ENCODE measurements at regions not wholly inside any gene's neighbourhood (a gene's known extent, or its start where the extent isn't known, plus 50 kb on each side); places are given as distances from the start of the nearest gene placed in this dataset.
A peak's percentile ranks its signal among the peaks of the same experiment; 100 is the strongest.
"Not testable (repeated sequence)": the region's sequence is repeated elsewhere in the genome, so short reads cannot be mapped to it uniquely, and the experiment has no call there.

DNA sequence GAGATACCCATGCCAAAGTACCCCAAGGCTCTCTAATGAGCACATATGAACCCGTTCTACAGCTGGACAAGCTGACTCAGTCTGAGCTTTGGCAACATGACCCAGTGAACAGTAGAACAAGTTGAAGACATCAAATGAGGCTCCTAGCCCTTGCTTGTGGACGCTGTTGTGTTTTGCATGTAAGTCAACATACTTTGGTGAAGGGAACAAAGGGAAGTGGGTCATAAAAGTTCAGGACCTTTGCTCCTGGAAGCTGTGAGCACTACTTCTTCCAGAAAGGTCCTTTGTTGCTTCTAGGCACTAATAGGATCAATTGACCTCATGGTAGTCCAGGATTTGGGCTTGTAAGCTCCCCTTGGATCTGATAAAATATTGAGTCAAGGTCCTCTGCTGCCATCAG, 613.5 kb upstream of the TBX3 start:
- DNase-seq: no peak

DNA sequence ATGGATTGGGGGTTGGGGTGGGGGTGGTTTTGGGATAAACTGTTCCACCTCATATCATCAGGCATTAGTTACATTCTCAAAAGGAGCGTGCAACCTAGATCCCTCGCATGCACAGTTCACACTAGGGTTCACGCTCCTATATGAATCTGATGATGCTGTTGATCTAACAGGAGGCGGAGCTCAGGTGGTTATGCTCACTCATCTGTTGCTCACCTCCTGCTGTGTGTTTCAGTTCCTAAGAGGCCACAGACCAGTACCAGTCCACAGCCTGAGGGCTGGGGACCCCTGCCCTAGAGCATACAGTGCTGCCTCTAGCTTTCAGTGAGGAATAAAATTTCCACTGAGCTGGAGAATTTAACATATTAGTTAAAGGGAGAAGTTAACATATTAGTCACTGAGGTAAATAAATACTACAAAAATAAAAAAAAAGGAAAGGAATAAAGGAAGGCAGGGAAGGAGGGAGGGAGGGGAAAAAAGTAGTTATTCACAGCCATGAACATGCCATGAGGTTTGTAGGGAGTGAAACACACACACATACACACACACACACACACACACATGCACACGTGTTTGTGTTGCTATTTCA, 612.7 kb upstream of the TBX3 start:
- no peak for DNase-seq

DNA sequence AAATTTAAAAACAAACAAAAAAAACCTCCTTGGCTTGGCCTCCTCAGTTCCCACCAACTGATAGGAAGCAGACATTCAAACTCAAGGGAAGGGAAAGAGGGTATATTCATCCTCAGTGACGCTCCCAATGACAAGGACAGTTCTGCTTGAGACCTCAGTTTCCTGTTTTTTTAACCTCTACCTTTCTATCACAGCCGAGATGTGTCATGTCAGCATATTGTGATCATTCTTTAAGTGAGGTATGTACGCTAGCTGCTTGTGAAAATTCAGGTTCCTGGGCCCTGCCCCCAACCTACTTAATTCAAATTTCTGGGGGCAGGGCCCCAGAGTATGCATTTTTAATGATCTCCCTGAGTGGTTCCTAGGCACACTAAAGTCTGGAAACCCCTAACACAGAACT, 611.9 kb upstream of the TBX3 start:
- no peak for DNase-seq

DNA sequence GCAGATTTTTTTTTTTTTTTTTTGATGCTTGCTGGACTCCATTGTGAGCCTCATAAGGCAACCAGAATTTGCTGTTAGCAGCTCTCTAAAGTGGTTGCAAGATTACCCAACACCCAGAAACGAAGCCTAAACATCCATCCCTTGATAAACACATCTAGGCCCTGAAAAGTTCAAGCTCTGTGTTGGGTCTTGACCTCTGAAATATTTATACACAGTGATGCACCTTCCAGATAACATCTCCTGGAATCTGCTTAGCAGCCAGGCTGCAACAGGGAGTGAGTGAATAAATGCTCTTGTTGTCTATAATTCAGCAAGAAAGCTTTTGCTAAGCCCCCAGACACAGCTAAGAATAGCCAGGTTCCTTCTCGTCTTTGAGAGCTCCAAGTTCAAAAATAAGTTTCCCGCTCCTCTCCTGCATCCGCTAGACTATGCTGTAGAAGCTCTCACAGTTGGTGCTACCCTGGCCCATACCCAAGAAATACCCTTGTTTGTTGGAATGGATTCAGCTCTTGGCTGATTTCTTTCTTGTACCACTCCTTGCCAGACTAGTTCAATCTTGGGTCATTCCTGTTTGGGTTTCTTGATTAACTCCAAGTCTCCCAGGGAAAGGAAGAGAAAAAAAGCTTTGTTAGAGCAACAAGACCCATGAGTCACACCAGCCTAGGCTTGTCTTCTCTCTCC, 610.6 kb upstream of the TBX3 start:
- DNase-seq: no peak

DNA sequence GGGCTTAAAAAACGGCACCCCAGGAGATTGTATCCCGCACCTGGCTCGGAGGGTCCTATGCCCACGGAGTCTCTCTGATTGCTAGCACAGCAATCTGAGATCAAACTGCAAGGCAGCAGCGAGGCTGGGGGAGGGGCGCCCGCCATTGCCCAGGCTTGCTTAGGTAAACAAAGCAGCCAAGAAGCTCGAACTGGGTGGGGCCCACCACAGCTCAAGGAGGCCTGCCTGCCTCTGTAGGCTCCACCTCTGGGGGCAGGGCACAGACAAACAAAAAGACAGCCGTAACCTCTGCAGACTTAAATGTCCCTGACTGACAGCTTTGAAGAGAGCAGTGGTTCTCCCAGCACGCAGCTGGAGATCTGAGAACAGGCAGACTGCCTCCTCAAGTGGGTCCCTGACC, 601.5 kb upstream of the TBX3 start:
- not testable (repeated sequence) for DNase-seq

DNA sequence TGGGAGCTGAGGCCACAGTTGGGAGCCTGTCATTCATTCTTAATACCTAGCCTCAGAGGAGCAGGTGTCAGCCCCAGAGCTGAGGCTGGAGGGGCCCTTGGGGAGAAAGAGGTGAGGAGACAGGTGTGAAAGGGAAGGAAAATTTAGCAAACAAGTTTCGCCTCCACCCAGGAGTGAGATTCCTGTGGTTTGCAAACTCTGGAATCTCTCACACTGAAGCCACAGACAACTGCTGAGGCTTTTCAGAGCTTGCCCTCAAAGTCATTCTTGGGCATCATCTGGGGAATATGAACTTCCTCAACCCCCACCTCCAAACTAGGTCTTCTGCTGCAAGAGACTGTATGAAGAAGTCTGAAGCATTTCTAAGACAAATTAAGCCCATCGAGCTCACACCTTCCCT, 589.5 kb upstream of the TBX3 start:
- DNase-seq: no peak

DNA sequence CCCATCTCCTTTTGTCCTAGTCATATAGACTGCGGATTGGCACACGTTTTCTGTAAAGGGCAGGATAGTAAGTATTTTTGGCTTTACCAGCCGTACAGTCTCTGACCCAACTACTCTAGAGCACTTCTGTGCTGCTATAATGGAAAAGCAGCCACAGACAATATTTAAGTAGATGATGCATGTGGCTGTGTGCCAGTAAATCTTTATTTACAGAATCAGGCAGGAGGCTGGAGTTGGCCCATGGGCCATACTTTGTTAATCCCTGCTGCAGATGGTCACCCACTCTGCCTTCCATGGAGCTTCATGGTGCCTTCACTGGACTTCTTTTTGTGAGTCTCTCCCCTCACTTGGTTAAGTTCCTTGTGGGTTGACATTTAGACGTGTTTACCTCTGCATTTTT, 584.5 kb upstream of the TBX3 start:
- peak; percentile 39 for DNase-seq

DNA sequence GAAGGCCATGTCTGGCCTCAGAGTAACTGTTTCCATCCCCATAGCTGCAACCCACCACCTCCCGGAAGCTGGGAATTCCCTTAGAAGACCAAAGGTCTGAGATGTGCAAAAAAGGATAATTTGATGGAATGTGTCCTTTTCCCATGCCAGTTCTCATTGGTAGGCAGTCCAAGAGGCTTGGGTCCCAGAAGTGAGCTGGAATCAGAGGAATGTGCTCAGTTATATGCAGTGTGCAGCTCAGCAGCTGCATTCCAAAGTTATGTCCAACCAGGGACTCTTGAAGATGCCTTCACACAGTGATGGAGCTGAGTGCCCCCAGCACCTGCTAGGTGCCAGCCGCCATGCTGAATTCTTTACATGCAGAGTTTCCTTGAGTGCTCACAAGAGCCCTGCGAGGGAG, 583.9 kb upstream of the TBX3 start:
- no peak for DNase-seq

DNA sequence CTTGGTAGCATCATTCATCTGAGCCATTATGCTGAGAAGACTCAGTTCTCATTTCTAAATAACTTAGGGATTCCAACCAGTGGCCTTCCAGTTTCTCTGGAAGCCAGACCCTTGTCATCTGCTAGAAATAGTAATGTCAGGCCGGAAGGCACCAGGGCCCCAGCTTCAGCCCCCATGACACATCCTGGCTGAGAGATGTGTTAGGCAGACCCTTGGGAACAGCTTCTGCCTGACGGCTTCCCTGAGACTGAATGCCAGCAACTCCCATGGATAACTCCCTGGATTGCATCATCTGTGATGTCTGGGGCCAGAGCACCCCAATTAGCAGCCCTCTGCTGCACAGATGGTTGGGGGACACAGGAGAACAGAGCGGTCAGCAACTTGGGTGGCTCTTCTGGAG, 583.5 kb upstream of the TBX3 start:
- no peak for DNase-seq

DNA sequence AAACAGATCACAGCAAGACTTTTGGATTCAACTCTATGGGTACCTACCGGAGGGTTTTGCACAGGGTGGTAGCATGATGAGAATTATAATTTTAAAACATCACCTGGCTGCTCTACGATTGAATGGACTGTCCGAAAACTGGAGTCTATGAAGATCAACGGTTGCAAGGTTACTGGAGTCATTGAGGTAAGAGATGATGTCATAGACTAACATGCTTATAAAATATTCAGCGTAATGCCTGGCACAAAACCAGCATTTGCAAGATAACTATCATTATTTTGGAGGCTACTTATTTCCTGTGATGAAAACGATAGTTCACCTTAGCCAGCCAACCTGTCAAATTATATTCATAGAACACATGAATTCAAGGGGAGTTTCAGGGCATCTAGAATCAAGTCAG, 580.6 kb upstream of the TBX3 start:
- DNase-seq: peak; percentile 46

DNA sequence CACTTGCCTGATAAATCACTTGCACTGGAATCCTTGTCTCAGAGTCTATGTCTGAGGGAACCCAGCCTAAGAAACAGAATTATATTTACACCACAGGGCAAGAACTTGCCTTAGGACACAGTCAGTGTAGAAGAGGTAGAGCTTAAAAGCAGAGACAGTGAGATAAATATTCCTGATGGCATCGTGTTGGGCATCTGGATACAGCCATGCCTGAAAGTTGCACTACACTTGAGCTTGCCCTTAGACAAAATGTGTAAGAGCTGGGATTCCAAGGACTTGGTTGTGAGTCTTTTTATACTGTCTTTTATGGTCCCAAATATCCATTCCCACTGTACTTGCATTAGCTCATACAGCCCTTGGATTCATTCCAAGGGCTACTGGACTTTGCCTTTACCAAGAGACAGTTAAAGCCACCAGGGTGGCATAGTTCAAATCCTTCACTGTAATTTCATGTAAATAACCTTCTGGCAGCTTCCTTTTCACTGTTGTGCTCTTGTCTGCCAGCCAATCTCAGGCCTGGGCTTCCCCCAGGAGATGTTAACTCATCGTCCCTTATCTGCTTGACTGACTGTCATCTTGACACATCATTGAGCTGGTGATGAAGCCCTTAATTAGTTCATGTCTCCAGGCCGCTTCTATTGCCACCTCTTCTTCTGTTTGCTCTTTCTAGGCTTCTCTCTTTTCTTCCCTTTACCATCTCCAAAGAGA, 577.9 kb upstream of the TBX3 start:
- peak; percentile 68 for DNase-seq

DNA sequence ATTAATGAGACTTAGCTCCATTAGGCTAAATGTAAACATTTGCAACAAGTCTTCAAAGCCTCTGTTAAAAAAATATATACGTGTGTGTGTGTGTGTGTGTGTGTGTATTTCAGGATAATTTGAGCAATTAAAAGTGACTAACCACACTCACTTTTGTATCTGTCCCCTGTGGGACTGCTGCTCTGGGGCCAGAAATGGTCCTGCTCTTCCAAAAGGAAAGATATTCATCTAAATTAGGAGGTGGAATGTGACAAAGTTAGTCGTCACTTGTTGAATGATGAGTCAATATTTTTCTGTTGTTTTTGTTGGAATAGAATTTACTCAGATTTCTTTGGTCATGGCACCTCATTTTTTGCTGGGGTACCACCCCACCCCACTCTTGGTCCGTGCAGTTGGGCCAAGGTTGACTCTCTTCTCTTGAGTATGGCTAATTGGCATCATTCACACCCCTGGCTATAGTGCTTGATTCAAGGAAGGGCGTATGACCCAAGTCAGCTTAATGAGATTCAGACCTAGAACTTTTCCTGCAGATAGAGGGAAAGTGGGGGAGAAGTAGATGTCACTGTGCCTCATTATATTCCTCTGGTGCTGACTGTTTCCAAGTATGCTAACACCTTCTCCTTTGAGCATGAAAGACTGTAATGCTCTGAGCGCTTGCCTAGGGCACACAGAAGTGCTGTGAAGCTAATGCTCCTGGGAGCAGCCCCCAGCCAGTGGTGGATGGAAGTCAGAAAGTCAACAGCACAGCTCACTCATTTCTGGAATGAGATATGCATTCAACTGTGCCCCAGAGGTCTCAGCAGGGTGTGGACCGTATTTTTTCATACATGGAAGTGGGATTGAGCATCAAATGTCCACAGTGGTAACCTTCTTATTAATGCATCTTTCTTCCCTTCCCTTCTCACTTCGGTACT, 577.0 kb upstream of the TBX3 start:
- no peak for DNase-seq

DNA sequence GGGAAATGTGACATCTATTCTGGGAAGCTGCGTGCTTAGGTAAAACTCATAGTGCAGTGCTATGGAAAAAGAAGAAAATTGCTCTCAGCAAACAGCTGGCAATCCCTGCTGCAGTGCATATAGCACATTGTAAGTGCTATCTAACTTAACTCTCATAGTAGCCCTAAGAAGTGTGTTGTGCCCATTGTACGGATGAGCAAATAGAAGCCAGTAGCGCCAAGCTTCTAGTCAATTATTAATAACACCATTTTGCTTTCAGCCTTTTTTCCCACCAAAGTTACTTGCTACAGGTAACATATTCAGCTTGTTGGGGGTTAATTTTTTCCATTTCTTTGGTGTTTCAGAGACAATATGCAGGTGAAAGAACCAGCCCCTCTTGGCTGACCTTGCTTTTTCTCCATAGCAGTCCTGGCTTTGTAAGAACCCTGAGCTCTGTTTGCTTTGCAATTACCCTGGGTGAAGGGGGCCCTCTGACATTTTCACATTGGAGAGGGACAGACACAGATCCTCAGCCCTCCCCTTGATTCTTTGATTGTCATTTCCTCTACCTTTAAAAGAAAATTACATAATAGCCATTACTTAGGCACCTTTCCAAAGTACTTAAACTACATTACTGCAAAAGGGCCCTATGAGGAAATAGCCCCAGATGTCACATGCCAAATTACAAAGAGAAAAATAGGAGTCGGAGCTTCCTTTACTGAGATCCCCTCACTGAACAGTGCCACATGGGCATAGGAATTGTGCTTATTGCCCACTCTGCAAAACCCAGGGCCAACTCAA, 576.2 kb upstream of the TBX3 start:
- DNase-seq: peak; percentile 91

DNA sequence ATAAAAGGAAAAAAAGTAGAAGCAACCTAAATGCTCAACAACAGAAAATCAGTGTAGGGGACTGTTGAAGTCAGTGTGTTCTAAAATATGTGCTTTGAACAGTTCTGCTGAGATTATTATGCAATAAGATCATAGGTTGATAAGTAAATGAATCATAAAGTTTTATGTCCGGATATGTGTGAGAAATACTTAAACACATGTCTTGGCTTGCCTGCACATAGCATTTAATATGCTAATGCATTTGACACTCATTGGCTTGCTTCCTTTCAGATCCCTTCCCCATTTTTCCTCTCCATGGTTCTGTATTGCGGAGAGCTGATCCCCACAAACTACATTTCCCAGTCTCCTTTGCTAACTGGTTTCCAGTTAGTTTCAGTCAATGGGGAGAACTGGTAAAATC, 573.8 kb upstream of the TBX3 start:
- no peak for DNase-seq

DNA sequence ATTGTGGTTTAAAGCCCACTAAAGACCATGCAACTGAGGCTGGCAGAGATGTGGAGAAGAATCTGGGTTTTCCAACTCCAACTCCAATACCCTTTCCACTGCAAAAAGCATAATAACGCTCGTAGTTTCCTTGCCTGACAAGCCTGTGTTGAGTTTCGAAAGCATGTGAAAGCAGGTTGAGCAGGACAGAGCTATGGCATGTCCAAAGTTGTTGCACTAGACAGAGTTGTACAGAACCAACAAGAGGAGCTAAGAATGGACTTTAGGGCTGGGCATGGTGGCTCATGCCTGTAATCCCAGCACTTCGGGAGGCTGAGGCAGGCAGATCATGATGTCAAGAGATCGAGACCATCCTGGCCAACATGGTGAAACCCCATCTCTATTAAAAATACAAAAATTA, 572.0 kb upstream of the TBX3 start:
- no peak for DNase-seq

DNA sequence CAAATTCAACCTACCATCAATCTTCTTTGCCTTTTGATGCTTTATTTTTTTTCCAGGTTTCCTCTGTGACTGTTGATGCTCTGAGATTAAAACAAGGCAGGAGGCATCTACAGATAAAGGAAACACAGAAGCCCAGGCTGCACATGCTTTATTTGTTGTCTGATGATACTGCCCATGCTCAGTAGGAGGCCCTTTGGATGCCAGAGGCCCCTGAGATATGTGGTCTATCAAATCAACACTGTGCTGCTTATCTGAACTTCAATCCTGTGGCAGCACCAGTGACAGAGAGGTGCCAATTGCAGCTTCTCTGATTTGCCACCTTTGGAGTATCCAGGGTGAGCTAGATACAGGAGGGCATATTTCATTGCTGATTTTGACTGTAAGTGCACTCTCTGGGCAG, 571.3 kb upstream of the TBX3 start:
- no peak for DNase-seq

DNA sequence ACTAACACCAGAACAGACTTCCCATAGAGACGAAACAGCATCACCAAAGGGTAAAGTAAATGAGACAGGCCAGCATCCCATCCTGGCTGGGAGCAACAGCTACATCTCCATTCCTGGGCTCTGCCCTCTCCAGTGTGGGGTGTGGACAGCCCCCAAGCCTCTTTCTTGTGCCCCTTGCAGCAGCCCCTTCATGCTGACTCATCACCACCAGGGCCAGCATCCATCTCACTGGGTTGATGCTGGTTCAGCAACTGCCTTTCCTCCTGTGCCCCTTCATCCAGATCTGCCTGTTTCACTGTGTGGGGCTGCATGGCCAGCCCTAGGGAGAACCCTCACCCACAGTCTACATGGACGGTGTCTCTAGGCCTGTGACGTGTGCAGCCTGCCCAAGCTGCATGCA, 569.1 kb upstream of the TBX3 start:
- no peak for DNase-seq

DNA sequence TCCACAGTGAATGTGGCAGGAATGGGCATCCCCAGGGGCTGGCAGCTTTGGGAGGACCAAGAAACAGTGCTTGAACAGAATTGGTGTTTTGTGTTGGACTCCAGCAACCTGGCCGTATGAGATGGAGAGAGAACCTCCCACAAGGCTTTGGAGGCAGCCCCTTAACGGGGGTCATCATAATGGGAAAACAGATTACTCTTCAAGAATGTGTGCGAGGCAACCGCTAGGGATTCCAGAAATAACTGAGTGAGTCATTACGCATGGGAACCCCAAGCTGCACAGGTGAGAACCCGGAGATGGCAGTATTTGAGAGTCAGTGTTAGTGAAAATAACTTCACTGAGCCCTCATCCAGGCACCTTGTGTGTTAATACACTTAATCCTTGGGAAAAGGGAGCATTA, 567.8 kb upstream of the TBX3 start:
- no peak for DNase-seq

DNA sequence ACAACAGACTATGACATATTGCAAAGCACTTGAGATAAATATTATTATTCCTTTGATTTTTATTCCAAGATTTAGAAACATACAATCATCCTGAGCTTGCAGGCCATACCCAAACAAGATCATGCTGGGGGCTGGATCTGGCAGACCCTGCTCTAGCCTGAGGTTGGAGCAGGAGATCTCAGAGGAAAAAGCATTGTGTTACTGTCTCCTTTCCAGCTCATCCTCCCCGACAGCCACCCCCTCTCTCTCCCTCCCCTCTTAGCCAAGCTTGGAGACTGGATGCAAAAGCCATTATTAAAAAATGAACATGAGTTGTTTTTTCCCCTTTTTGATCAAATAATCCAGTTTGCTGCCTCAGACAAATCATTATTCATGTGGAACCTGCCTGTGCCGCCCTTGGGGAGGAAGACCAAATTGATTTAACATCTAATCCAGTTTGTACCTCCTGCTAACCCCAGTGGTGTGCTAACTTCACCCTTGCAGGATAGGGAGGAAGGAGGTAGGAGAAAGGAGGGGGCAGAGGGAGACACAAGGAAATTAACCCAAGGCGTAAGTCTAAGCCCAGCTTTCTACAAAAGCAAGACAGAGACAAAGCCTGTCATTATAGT, 565.8 kb upstream of the TBX3 start:
- DNase-seq: no peak

DNA sequence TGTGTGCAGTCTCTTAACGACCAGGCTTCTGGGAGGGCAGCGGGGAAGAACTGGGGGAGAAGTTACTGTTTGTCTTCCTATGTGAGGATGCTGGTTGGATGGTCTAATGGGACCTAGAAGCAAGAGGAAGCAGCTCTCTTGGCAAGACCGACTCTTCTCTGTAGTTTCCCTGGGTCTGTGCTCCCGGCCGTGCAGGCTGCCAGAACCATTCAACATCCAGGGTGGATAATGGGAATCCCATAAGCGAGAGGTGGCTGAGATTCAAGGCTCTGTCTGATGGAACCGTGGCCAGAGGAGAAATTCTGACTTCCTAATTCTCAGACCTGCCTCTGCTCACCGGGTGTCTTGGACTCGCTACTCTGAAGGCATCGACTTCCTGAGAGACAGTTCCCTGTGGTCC, 561.0 kb upstream of the TBX3 start:
- DNase-seq: no peak

DNA sequence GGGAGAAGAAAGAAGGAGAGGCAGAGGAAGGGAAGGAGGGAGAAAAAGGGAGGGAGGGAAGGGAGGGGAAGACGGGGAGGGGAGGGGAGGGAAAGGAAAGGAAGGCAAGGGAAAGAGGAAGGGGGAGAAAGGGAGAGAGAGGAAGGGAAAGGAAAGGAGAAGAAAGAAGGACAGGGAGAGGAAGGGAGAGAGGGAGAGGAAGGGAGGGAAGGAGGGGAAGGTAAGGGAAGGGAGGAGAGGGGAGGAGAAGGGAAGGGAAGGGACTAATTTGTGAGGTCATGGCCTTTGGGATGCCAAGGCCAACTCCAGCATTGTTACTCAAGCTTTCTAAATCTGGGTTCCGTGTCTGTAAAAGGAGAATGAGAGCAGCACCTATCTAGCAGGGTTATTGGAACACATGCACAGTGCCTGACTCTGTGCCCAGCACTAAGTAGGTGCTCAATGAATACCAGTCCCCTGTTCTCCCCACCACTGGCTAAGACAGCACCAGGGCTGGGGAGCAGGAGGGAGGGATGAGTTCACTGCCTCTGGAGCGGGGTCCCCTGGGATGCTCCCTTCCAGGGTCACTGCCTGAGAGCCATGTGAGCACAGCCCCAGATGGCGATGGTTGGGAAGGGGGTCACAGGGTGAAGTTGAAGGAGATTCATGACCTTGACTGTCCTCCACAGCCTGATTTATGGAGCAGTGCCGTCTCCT, 560.1 kb upstream of the TBX3 start:
- DNase-seq: no peak

DNA sequence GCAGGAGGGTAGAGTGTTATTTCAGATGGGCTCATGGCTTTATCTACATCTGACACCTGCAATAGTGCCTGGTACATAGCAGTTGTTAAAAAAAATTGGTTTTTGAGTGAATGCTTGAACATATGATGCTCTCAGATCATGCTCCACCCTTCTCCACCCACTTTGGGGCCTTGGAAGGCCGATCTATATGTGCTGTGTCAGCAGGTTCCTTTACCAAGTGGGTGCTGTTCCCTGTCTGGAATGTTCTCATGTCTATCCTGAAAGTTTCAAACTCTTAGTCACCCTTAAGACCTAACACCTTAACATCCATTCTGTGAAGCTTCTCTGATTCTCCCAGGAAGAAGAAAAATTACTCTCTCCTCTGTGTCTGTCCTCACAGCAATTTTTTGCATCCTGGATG, 556.3 kb upstream of the TBX3 start:
- no peak for DNase-seq

Data from NCI-H2029 (cell line).